H1 (cell line): ENCODE measurements at regions not wholly inside any gene's neighbourhood (a gene's known extent, or its start where the extent isn't known, plus 50 kb on each side); places are given as distances from the start of the nearest gene placed in this dataset.

ENCODE experiments used
- BRCA1 ChIP-seq: IDR thresholded peaks from 2 replicates; pipeline ENCODE4 v1.6.1; 2012; ENCODE audit warnings: low read depth, low read length, improper control_type of control experiment
- RBBP5 ChIP-seq: IDR thresholded peaks from 2 replicates; pipeline ENCODE4 v1.7.1; 2012; ENCODE audit warnings: low read depth, mild to moderate bottlenecking, inconsistent platforms, low read length, moderate library complexity, borderline replicate concordance

DNA sequence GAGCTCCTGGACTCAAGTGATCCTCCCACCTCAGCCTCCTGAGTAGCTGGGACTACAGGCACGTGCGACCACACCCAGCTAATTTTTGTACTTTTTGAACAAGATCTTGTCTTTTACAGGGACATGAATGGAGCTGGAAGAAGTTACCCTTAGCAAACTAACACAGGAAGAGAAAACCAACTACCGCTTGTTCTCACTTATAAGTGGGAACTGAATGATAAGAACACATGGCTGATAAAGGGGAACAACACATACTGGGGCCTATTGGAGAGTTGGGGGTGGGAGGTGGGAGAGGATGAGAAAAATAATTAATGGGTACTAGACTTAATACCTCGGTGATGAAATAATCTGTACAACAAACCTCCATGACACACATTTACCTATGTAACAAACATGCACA lies 70.9 kb upstream of the INHBA start (continued):
- TF ChIP-seq BRCA1 = no peak
- TF ChIP-seq RBBP5 = no peak
